Calu3 (cell line): ENCODE measurements at regions not wholly inside any gene's neighbourhood (a gene's known extent, or its start where the extent isn't known, plus 50 kb on each side); places are given as distances from the start of the nearest gene placed in this dataset.

Experiments used
- BruUV-seq: library from RNA; stranded (reverse); fragments of 400-500 nt; replicated peaks from 2 replicates; lab custom pipeline; 2021; lab: Mats Ljungman, UMichigan
- CTCF ChIA-PET: fragments of 300-600 bp; sonication (Branson Sonifier 250); formaldehyde crosslinking; loops from one replicate; lab custom pipeline; 2022; ENCODE audit warnings: antibody characterized with exemption; lab: Charles Lee
- DNase-seq: peaks from one replicate; pipeline ENCODE4 v3.0.0; 2022
- H3K27ac Mint-ChIP-seq: one replicate; pipeline ENCODE4 v1.8.0; 2022; ENCODE audit warnings: mixed read lengths; ENCODE audit not compliant: unreplicated experiment
- H3K27me3 Mint-ChIP-seq: one replicate; pipeline ENCODE4 v1.8.0; 2022; ENCODE audit warnings: mixed read lengths; ENCODE audit not compliant: unreplicated experiment
- H3K36me3 Mint-ChIP-seq: one replicate; pipeline ENCODE4 v1.8.0; 2022; ENCODE audit warnings: mild to moderate bottlenecking, moderate library complexity, mixed read lengths; ENCODE audit not compliant: insufficient read depth, unreplicated experiment
- H3K4me1 Mint-ChIP-seq: one replicate; pipeline ENCODE4 v1.8.0; 2022; ENCODE audit warnings: mild to moderate bottlenecking, low read depth, mixed read lengths; ENCODE audit not compliant: unreplicated experiment
- H3K4me3 Mint-ChIP-seq: one replicate; pipeline ENCODE4 v1.8.0; 2022; ENCODE audit warnings: mild to moderate bottlenecking, low read depth, moderate library complexity, mixed read lengths; ENCODE audit not compliant: unreplicated experiment
- H3K9me3 Mint-ChIP-seq: one replicate; pipeline ENCODE4 v1.8.0; 2022; ENCODE audit warnings: low read depth, mixed read lengths; ENCODE audit not compliant: unreplicated experiment
- CTCF ChIP-seq: fragments of 200-600 bp; IDR thresholded peaks from one replicate; pipeline ENCODE4 v1.8.0; 2022; ENCODE audit warnings: antibody characterized with exemption; ENCODE audit not compliant: unreplicated experiment
- intact Hi-C: fragments of 100-400 bp; cut with micrococcal nuclease; formaldehyde crosslinking; loops from one replicate; pipeline ENCODE4 v1.10.0; 2022; ENCODE audit not compliant: unreplicated experiment

- no peak for TF ChIP-seq CTCF
- H3K27ac Mint-ChIP-seq: no peak overlapping the region
- no peaks in the 10 kb centered on the region for H3K4me1 Mint-ChIP-seq
- peaks cover 5% of the 10 kb centered on the region for H3K9me3 Mint-ChIP-seq
- BruUV-seq: no TSS peak
- CTCF ChIA-PET: no interaction called here
- DNase-seq: no peak
- intact Hi-C loops: no loop called here
- no peaks in the 10 kb centered on the region for H3K36me3 Mint-ChIP-seq
- H3K27me3 Mint-ChIP-seq: no peaks in the 10 kb centered on the region
- no peak overlapping the region for H3K4me3 Mint-ChIP-seq
Observed at GRCh38 chr7:84693483-84693882, 493.4 kb downstream of the SEMA3D start.

- no peak for DNase-seq
- peaks cover 5% of the 10 kb centered on the region for H3K9me3 Mint-ChIP-seq
- H3K36me3 Mint-ChIP-seq: no peaks in the 10 kb centered on the region
- no peak for TF ChIP-seq CTCF
- CTCF ChIA-PET: interaction anchor here (0.9 kb wide), 1 partner anchor 9 kb away, joined by 4 read pairs; no protein-coding TSS in a partner anchor
- intact Hi-C loops: no loop called here
- no peaks in the 10 kb centered on the region for H3K27me3 Mint-ChIP-seq
- peaks cover 16% of the 10 kb centered on the region for H3K4me1 Mint-ChIP-seq
- no peak overlapping the region for H3K27ac Mint-ChIP-seq
- BruUV-seq: no TSS peak
- H3K4me3 Mint-ChIP-seq: no peak overlapping the region
Observed at GRCh38 chr7:84688671-84689070, 494.1 kb upstream of the SEMA3A start.

GRCh38 chr7:84686373-84686772 is 491.8 kb upstream of the SEMA3A start:
- intact Hi-C loops: no loop called here
- no peak for DNase-seq
- Mint-ChIP-seq H3K27me3 (no peaks in the 10 kb centered on the region), H3K9me3 (peaks cover 5% of the 10 kb centered on the region), H3K4me3 (no peak overlapping the region), H3K36me3 (no peaks in the 10 kb centered on the region), H3K4me1 (peaks cover 16% of the 10 kb centered on the region), H3K27ac (no peak overlapping the region)
- CTCF ChIA-PET: no interaction called here
- no TSS peak for BruUV-seq
- no peak for TF ChIP-seq CTCF

- Mint-ChIP-seq H3K4me3 (no peak overlapping the region), H3K4me1 (peaks cover 16% of the 10 kb centered on the region), H3K27me3 (no peaks in the 10 kb centered on the region), H3K27ac (peak overlapping the region; percentile 24), H3K36me3 (no peaks in the 10 kb centered on the region), H3K9me3 (no peaks in the 10 kb centered on the region)
- intact Hi-C loops: no loop called here
- CTCF ChIA-PET: no interaction called here
- no peak for TF ChIP-seq CTCF
- DNase-seq: no peak
- BruUV-seq: no TSS peak
Observed at GRCh38 chr7:84684836-84685480, 490.4 kb upstream of the SEMA3A start.
